HepG2 (cell line): ENCODE measurements at regions not wholly inside any gene's neighbourhood (a gene's known extent, or its start where the extent isn't known, plus 50 kb on each side); places are given as distances from the start of the nearest gene placed in this dataset.

ENCODE experiments used
- ATM ChIP-seq: fragments of 450-650 bp; IDR thresholded peaks from 2 replicates; pipeline ENCODE4 v1.7.1; 2017; ENCODE audit warnings: mild to moderate bottlenecking, borderline replicate concordance
- CBFB ChIP-seq: sonication (generic); formaldehyde crosslinking; IDR thresholded peaks from 2 replicates; pipeline ENCODE4 v1.4.0; 2020; ENCODE audit warnings: missing genetic modification reagents
- ELF4 ChIP-seq: sonication (generic); formaldehyde crosslinking; IDR thresholded peaks from 2 replicates; pipeline ENCODE4 v1.5.0; 2020; ENCODE audit warnings: missing genetic modification reagents, mild to moderate bottlenecking, moderate library complexity, borderline replicate concordance
- FOXA1 ChIP-seq, 2 experiments: fragments of 450-650 bp in 1 of 2; sonication (generic) in 1 of 2; formaldehyde crosslinking in 1 of 2; IDR thresholded peaks; 2 replicates each; pipeline versions ENCODE4 v1.4.0 to v1.6.1; 2016 to 2020; ENCODE audit warnings: missing genetic modification reagents in 1 of 2
- IKZF1 ChIP-seq: fragments of 450-650 bp; IDR thresholded peaks from 2 replicates; pipeline ENCODE4 v1.7.1; 2016
- NFRKB ChIP-seq: fragments of 450-650 bp; IDR thresholded peaks from 2 replicates; pipeline ENCODE4 v1.6.1; 2017
- NR3C1 ChIP-seq: sonication (generic); formaldehyde crosslinking; IDR thresholded peaks from 2 replicates; pipeline ENCODE4 v1.4.0; 2020; ENCODE audit warnings: missing genetic modification reagents
- PATZ1 ChIP-seq: sonication (generic); formaldehyde crosslinking; IDR thresholded peaks from 2 replicates; pipeline ENCODE4 v1.4.0; 2020; ENCODE audit warnings: missing genetic modification reagents
- TFE3 ChIP-seq: IDR thresholded peaks from 2 replicates; pipeline ENCODE4 v1.6.1; 2016
- TRAFD1 ChIP-seq: sonication (generic); formaldehyde crosslinking; IDR thresholded peaks from 2 replicates; pipeline ENCODE4 v1.5.1; 2020; ENCODE audit warnings: missing genetic modification reagents, mild to moderate bottlenecking, borderline replicate concordance
- ZBTB25 ChIP-seq: IDR thresholded peaks from 2 replicates; pipeline ENCODE4 v1.6.1; 2018; ENCODE audit warnings: missing genetic modification reagents
- ZNF12 ChIP-seq: sonication (generic); formaldehyde crosslinking; IDR thresholded peaks from 2 replicates; pipeline ENCODE4 v1.5.0; 2020; ENCODE audit warnings: missing genetic modification reagents
- ZNF142 ChIP-seq: sonication (generic); formaldehyde crosslinking; IDR thresholded peaks from 2 replicates; pipeline ENCODE4 v1.4.0; 2020; ENCODE audit warnings: missing genetic modification reagents
- ZNF20 ChIP-seq: sonication (generic); formaldehyde crosslinking; IDR thresholded peaks from 2 replicates; pipeline ENCODE4 v1.4.0; 2020; ENCODE audit warnings: mild to moderate bottlenecking, moderate library complexity, missing genetic modification reagents
- ZNF326 ChIP-seq: sonication (generic); formaldehyde crosslinking; IDR thresholded peaks from 2 replicates; pipeline ENCODE4 v1.4.0; 2020; ENCODE audit warnings: missing genetic modification reagents, borderline replicate concordance
- ZNF672 ChIP-seq: sonication (generic); formaldehyde crosslinking; IDR thresholded peaks from 2 replicates; pipeline ENCODE4 v1.8.1; 2022; ENCODE audit warnings: missing genetic modification reagents
- ZNF713 ChIP-seq: sonication (generic); formaldehyde crosslinking; IDR thresholded peaks from 2 replicates; pipeline ENCODE4 v1.4.0; 2020; ENCODE audit warnings: mild to moderate bottlenecking, missing genetic modification reagents
- ZNF768 ChIP-seq: sonication (generic); formaldehyde crosslinking; IDR thresholded peaks from 2 replicates; pipeline ENCODE4 v1.4.0; 2020; ENCODE audit warnings: missing genetic modification reagents
- ZSCAN9 ChIP-seq: IDR thresholded peaks from 2 replicates; pipeline ENCODE4 v1.6.1; 2016; ENCODE audit warnings: borderline replicate concordance

GRCh38 chr6:137357263-137357947 lies 136.8 kb downstream of the OLIG3 start (continued):
- no peak for TF ChIP-seq TRAFD1
- peak; percentile 80 for TF ChIP-seq ZNF12 (CRISPR knock-in tag)
- peak; percentile 66; the same call in 1 of the 2 replicates for TF ChIP-seq CBFB (CRISPR knock-in tag)
- no peak for TF ChIP-seq ZNF713 (CRISPR knock-in tag)
- TF ChIP-seq IKZF1 = no peak
- TF ChIP-seq ATM = no peak
- no peak for TF ChIP-seq ZNF326
- peak; percentile 26; the same call in 1 of the 2 replicates for TF ChIP-seq ZBTB25
- no peak for TF ChIP-seq ZNF768 (CRISPR knock-in tag)
- TF ChIP-seq ZSCAN9 = no peak
- no peak for TF ChIP-seq NR3C1 (CRISPR knock-in tag)
- TF ChIP-seq ZNF20 (CRISPR knock-in tag) = no peak
- TF ChIP-seq FOXA1 (IDR thresholded peaks at IDR 0.05) = no peak
- TF ChIP-seq FOXA1 (CRISPR knock-in tag; IDR thresholded peaks at IDR 0.05) = peak; percentile 88
- no peak for TF ChIP-seq NFRKB
- no peak for TF ChIP-seq ZNF142 (CRISPR knock-in tag)
- TF ChIP-seq ELF4 (CRISPR knock-in tag) = no peak
- TF ChIP-seq TFE3 (CRISPR knock-in tag) = peak; percentile 95
- no peak for TF ChIP-seq ZNF672 (CRISPR knock-in tag)
- peak; percentile 75; the same call in 1 of the 2 replicates for TF ChIP-seq PATZ1 (CRISPR knock-in tag)
